ENCODE measurements at regions not wholly inside any gene's neighbourhood (a gene's known extent, or its start where the extent isn't known, plus 50 kb on each side); places are given as distances from the start of the nearest gene placed in this dataset.

- H3K27me3 ChIP-seq (ENCODE audit: insufficient read depth, low read length, poor library complexity): no peaks in the 10 kb centered on the region
- no CpG with 5 or more reads among the region's 3 CpGs for WGBS (ENCODE audit: extremely low coverage, insufficient coverage, low lambda C conversion rate)
- no peak overlapping the region for H3K18ac ChIP-seq (ENCODE audit: low read length)
- H3K56ac ChIP-seq (ENCODE audit: low read length): no peak overlapping the region
- no peak overlapping the region for H3K4ac ChIP-seq (ENCODE audit: low read depth, low read length)
- H3K4me2 ChIP-seq (ENCODE audit: low read length): no peak overlapping the region
- H4K8ac ChIP-seq (ENCODE audit: low read depth, low read length): no peak overlapping the region
- no peak overlapping the region for H3K23ac ChIP-seq (ENCODE audit: low read length)
- no peak overlapping the region for H2BK15ac ChIP-seq (replicated peaks; ENCODE audit: low read depth)
- no peaks in the 10 kb centered on the region for H3K79me2 ChIP-seq (ENCODE audit: control insufficient read depth, insufficient read depth, low read length)
- H3K27ac ChIP-seq (ENCODE audit: low read depth, low read length): no peak overlapping the region
- no peak overlapping the region for H3K9ac ChIP-seq (ENCODE audit: low read length)
- no peak overlapping the region for H2BK120ac ChIP-seq (ENCODE audit: low read depth, low read length)
- no peak overlapping the region for H4K5ac ChIP-seq (ENCODE audit: low read length)
- no peaks in the 10 kb centered on the region for H3K4me1 ChIP-seq (ENCODE audit: control insufficient read depth, low read depth, low read length)
- no peaks in the 10 kb centered on the region for H3K36me3 ChIP-seq (ENCODE audit: control insufficient read depth, insufficient read depth, low read length)
- no peak overlapping the region for H2BK5ac ChIP-seq (ENCODE audit: low read length)
- no peak for DNase-seq
- H3K79me1 ChIP-seq (ENCODE audit: low read length): no peaks in the 10 kb centered on the region
- no peak overlapping the region for H3K4me3 ChIP-seq (ENCODE audit: low read length)
- no peak overlapping the region for H2AK5ac ChIP-seq (ENCODE audit: low read length)
Observed at GRCh38 chr2:238994432-238994831, 146.5 kb downstream of the TWIST2 start.

DNA sequence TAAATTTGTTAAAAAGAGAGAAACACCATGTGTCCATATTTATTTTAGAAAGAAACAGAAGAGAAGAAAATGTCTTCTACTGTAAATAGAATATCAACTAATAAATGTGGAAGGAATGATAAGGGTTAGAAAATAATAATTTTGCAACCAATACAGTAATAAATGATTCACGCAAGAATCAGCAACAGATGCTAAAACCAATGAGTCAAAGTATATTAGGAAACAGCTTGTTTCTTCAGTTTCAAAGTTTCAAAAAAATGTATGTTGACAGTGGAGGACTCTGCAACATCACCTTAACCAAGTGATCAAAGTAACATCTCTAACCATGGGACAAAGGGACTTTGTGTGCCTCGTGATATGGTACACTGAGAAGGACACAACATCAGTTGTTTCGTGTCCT lies 147.0 kb downstream of the TWIST2 start:
- Histone ChIP-seq H3K18ac (ENCODE audit: low read length) (no peak overlapping the region), H3K4me3 (ENCODE audit: low read length) (no peak overlapping the region), H3K56ac (ENCODE audit: low read length) (no peak overlapping the region), H4K5ac (ENCODE audit: low read length) (no peak overlapping the region), H3K79me2 (ENCODE audit: control insufficient read depth, insufficient read depth, low read length) (no peaks in the 10 kb centered on the region), H3K4me2 (ENCODE audit: low read length) (no peak overlapping the region), H3K4me1 (ENCODE audit: control insufficient read depth, low read depth, low read length) (no peaks in the 10 kb centered on the region), H4K8ac (ENCODE audit: low read depth, low read length) (no peak overlapping the region), H3K23ac (ENCODE audit: low read length) (no peak overlapping the region), H2BK5ac (ENCODE audit: low read length) (no peak overlapping the region), H3K4ac (ENCODE audit: low read depth, low read length) (no peak overlapping the region), H2AK5ac (ENCODE audit: low read length) (no peak overlapping the region), H2BK120ac (ENCODE audit: low read depth, low read length) (no peak overlapping the region), H3K27ac (ENCODE audit: low read depth, low read length) (no peak overlapping the region), H3K36me3 (ENCODE audit: control insufficient read depth, insufficient read depth, low read length) (no peaks in the 10 kb centered on the region), H3K9ac (ENCODE audit: low read length) (no peak overlapping the region), H3K27me3 (ENCODE audit: insufficient read depth, low read length, poor library complexity) (no peaks in the 10 kb centered on the region), H2BK15ac (replicated peaks; ENCODE audit: low read depth) (no peak overlapping the region), H3K79me1 (ENCODE audit: low read length) (no peaks in the 10 kb centered on the region)
- no CpG with 5 or more reads among the region's 3 CpGs for WGBS (ENCODE audit: extremely low coverage, insufficient coverage, low lambda C conversion rate)
- no peak for DNase-seq

DNA sequence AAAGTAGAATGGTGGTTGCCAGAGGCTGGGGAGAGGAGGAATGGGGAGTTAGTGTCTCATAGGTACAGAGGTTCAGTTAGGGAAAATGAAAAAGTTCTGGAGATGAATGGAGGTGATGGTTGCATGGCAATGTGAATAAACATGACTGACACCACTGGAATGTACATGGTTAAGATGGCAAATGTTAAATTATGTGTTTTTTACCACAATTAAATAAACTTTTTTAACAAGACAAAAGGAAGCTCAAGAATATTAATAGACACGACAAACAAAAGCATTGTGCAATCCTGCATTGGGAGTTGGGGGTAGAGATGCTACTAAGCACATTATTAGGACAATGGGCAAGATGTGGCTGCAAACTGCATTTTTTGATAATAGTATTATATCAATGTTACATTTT lies 147.7 kb downstream of the TWIST2 start:
- no peak overlapping the region for H4K5ac ChIP-seq (ENCODE audit: low read length)
- no peaks in the 10 kb centered on the region for H3K79me2 ChIP-seq (ENCODE audit: control insufficient read depth, insufficient read depth, low read length)
- no peak overlapping the region for H3K23ac ChIP-seq (ENCODE audit: low read length)
- no peak overlapping the region for H3K56ac ChIP-seq (ENCODE audit: low read length)
- H3K4me2 ChIP-seq (ENCODE audit: low read length): no peak overlapping the region
- H4K8ac ChIP-seq (ENCODE audit: low read depth, low read length): no peak overlapping the region
- no peaks in the 10 kb centered on the region for H3K4me1 ChIP-seq (ENCODE audit: control insufficient read depth, low read depth, low read length)
- H3K27me3 ChIP-seq (ENCODE audit: insufficient read depth, low read length, poor library complexity): no peaks in the 10 kb centered on the region
- H3K18ac ChIP-seq (ENCODE audit: low read length): no peak overlapping the region
- H3K36me3 ChIP-seq (ENCODE audit: control insufficient read depth, insufficient read depth, low read length): no peaks in the 10 kb centered on the region
- H2BK120ac ChIP-seq (ENCODE audit: low read depth, low read length): no peak overlapping the region
- no peak overlapping the region for H3K9ac ChIP-seq (ENCODE audit: low read length)
- no peak overlapping the region for H3K4me3 ChIP-seq (ENCODE audit: low read length)
- DNase-seq: no peak
- H2BK15ac ChIP-seq (replicated peaks; ENCODE audit: low read depth): no peak overlapping the region
- no peak overlapping the region for H2AK5ac ChIP-seq (ENCODE audit: low read length)
- H3K4ac ChIP-seq (ENCODE audit: low read depth, low read length): no peak overlapping the region
- H2BK5ac ChIP-seq (ENCODE audit: low read length): no peak overlapping the region
- no peaks in the 10 kb centered on the region for H3K79me1 ChIP-seq (ENCODE audit: low read length)
- WGBS (ENCODE audit: extremely low coverage, insufficient coverage, low lambda C conversion rate): no CpG with 5 or more reads among the region's 1 CpG
- H3K27ac ChIP-seq (ENCODE audit: low read depth, low read length): no peak overlapping the region

- H3K27me3 ChIP-seq (ENCODE audit: insufficient read depth, low read length, poor library complexity): no peaks in the 10 kb centered on the region
- no peak overlapping the region for H3K18ac ChIP-seq (ENCODE audit: low read length)
- DNase-seq: no peak
- H3K4ac ChIP-seq (ENCODE audit: low read depth, low read length): no peak overlapping the region
- WGBS (ENCODE audit: extremely low coverage, insufficient coverage, low lambda C conversion rate): no CpG with 5 or more reads among the region's 21 CpGs
- H3K27ac ChIP-seq (ENCODE audit: low read depth, low read length): no peak overlapping the region
- no peaks in the 10 kb centered on the region for H3K79me2 ChIP-seq (ENCODE audit: control insufficient read depth, insufficient read depth, low read length)
- no peak overlapping the region for H3K56ac ChIP-seq (ENCODE audit: low read length)
- no peak overlapping the region for H3K4me2 ChIP-seq (ENCODE audit: low read length)
- H3K4me3 ChIP-seq (ENCODE audit: low read length): no peak overlapping the region
- no peak overlapping the region for H3K9ac ChIP-seq (ENCODE audit: low read length)
- H2AK5ac ChIP-seq (ENCODE audit: low read length): no peak overlapping the region
- no peaks in the 10 kb centered on the region for H3K79me1 ChIP-seq (ENCODE audit: low read length)
- H3K23ac ChIP-seq (ENCODE audit: low read length): no peak overlapping the region
- H2BK15ac ChIP-seq (replicated peaks; ENCODE audit: low read depth): no peak overlapping the region
- H2BK5ac ChIP-seq (ENCODE audit: low read length): no peak overlapping the region
- no peaks in the 10 kb centered on the region for H3K36me3 ChIP-seq (ENCODE audit: control insufficient read depth, insufficient read depth, low read length)
- no peaks in the 10 kb centered on the region for H3K4me1 ChIP-seq (ENCODE audit: control insufficient read depth, low read depth, low read length)
- no peak overlapping the region for H2BK120ac ChIP-seq (ENCODE audit: low read depth, low read length)
- no peak overlapping the region for H4K5ac ChIP-seq (ENCODE audit: low read length)
- no peak overlapping the region for H4K8ac ChIP-seq (ENCODE audit: low read depth, low read length)
Observed at GRCh38 chr2:238996331-238997136, 148.6 kb downstream of the TWIST2 start.

DNA sequence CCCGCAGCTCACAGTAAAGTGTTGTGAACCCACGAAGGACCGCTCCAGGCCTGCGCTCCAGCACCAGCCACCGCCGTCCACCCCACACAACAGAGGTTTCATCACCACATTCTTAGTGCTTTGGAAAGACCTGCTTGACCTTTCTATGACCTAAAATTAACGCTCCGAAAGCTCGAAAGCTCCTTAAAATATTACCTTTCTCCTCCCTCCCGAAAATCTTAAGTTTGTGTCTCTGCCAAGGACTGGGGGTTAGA lies 149.2 kb downstream of the TWIST2 start:
- Histone ChIP-seq H2BK5ac (ENCODE audit: low read length) (no peak overlapping the region), H3K79me2 (ENCODE audit: control insufficient read depth, insufficient read depth, low read length) (no peaks in the 10 kb centered on the region), H3K27me3 (ENCODE audit: insufficient read depth, low read length, poor library complexity) (no peaks in the 10 kb centered on the region), H2BK15ac (replicated peaks; ENCODE audit: low read depth) (no peak overlapping the region), H3K4me2 (ENCODE audit: low read length) (no peak overlapping the region), H3K4me1 (ENCODE audit: control insufficient read depth, low read depth, low read length) (no peaks in the 10 kb centered on the region), H3K27ac (ENCODE audit: low read depth, low read length) (no peak overlapping the region), H3K36me3 (ENCODE audit: control insufficient read depth, insufficient read depth, low read length) (no peaks in the 10 kb centered on the region), H3K56ac (ENCODE audit: low read length) (no peak overlapping the region), H3K79me1 (ENCODE audit: low read length) (no peaks in the 10 kb centered on the region), H2BK120ac (ENCODE audit: low read depth, low read length) (no peak overlapping the region), H3K23ac (ENCODE audit: low read length) (no peak overlapping the region), H3K4me3 (ENCODE audit: low read length) (no peak overlapping the region), H3K18ac (ENCODE audit: low read length) (no peak overlapping the region), H3K9ac (ENCODE audit: low read length) (no peak overlapping the region), H3K4ac (ENCODE audit: low read depth, low read length) (no peak overlapping the region), H4K5ac (ENCODE audit: low read length) (no peak overlapping the region), H4K8ac (ENCODE audit: low read depth, low read length) (no peak overlapping the region), H2AK5ac (ENCODE audit: low read length) (no peak overlapping the region)
- no CpG with 5 or more reads among the region's 10 CpGs for WGBS (ENCODE audit: extremely low coverage, insufficient coverage, low lambda C conversion rate)
- DNase-seq: no peak

- H3K18ac ChIP-seq (ENCODE audit: low read length): no peak overlapping the region
- DNase-seq: no peak
- no peaks in the 10 kb centered on the region for H3K4me1 ChIP-seq (ENCODE audit: control insufficient read depth, low read depth, low read length)
- no peak overlapping the region for H3K4me3 ChIP-seq (ENCODE audit: low read length)
- H4K5ac ChIP-seq (ENCODE audit: low read length): no peak overlapping the region
- H3K27ac ChIP-seq (ENCODE audit: low read depth, low read length): no peak overlapping the region
- H3K4me2 ChIP-seq (ENCODE audit: low read length): no peak overlapping the region
- no peaks in the 10 kb centered on the region for H3K79me2 ChIP-seq (ENCODE audit: control insufficient read depth, insufficient read depth, low read length)
- H4K8ac ChIP-seq (ENCODE audit: low read depth, low read length): no peak overlapping the region
- no peaks in the 10 kb centered on the region for H3K36me3 ChIP-seq (ENCODE audit: control insufficient read depth, insufficient read depth, low read length)
- no peaks in the 10 kb centered on the region for H3K27me3 ChIP-seq (ENCODE audit: insufficient read depth, low read length, poor library complexity)
- H2BK15ac ChIP-seq (replicated peaks; ENCODE audit: low read depth): no peak overlapping the region
- no peak overlapping the region for H3K56ac ChIP-seq (ENCODE audit: low read length)
- no peak overlapping the region for H2BK5ac ChIP-seq (ENCODE audit: low read length)
- no peak overlapping the region for H2BK120ac ChIP-seq (ENCODE audit: low read depth, low read length)
- no peak overlapping the region for H3K23ac ChIP-seq (ENCODE audit: low read length)
- no peak overlapping the region for H3K4ac ChIP-seq (ENCODE audit: low read depth, low read length)
- WGBS (ENCODE audit: extremely low coverage, insufficient coverage, low lambda C conversion rate): no CpG with 5 or more reads among the region's 10 CpGs
- no peaks in the 10 kb centered on the region for H3K79me1 ChIP-seq (ENCODE audit: low read length)
- no peak overlapping the region for H2AK5ac ChIP-seq (ENCODE audit: low read length)
- no peak overlapping the region for H3K9ac ChIP-seq (ENCODE audit: low read length)
Observed at GRCh38 chr2:238997684-238998083, 149.8 kb downstream of the TWIST2 start.
